ENCODE measurements at regions not wholly inside any gene's neighbourhood (a gene's known extent, or its start where the extent isn't known, plus 50 kb on each side); places are given as distances from the start of the nearest gene placed in this dataset.

GRCh38 chr6:105824732-105825131, 261.4 kb upstream of the PRDM1 start:
- H3K9me3 Mint-ChIP-seq: peaks cover 9% of the 10 kb centered on the region
- no peaks in the 10 kb centered on the region for H3K27me3 Mint-ChIP-seq
- H3K27ac Mint-ChIP-seq: peak overlapping the region; percentile 31
- intact Hi-C loops (cut with micrococcal nuclease): no loop called here
- no peak overlapping the region for H3K4me3 Mint-ChIP-seq
- no peaks in the 10 kb centered on the region for H3K36me3 Mint-ChIP-seq (ENCODE audit: low read depth)
- H3K4me1 Mint-ChIP-seq (ENCODE audit: low read depth): peaks cover 27% of the 10 kb centered on the region

- no peak overlapping the region for H3K4me3 Mint-ChIP-seq
- no peaks in the 10 kb centered on the region for H3K36me3 Mint-ChIP-seq (ENCODE audit: low read depth)
- H3K9me3 Mint-ChIP-seq: peaks cover 9% of the 10 kb centered on the region
- H3K27me3 Mint-ChIP-seq: no peaks in the 10 kb centered on the region
- intact Hi-C loops (cut with micrococcal nuclease): no loop called here
- no peak overlapping the region for H3K27ac Mint-ChIP-seq
- peaks cover 45% of the 10 kb centered on the region for H3K4me1 Mint-ChIP-seq (ENCODE audit: low read depth)
These were observed 264.4 kb upstream of the PRDM1 start for GRCh38 chr6:105821777-105822176.

GRCh38 chr6:105821027-105821426, 265.1 kb upstream of the PRDM1 start:
- H3K4me1 Mint-ChIP-seq (ENCODE audit: low read depth): peaks cover 53% of the 10 kb centered on the region
- no peak overlapping the region for H3K27ac Mint-ChIP-seq
- H3K36me3 Mint-ChIP-seq (ENCODE audit: low read depth): no peaks in the 10 kb centered on the region
- H3K27me3 Mint-ChIP-seq: no peaks in the 10 kb centered on the region
- intact Hi-C loops (cut with micrococcal nuclease): no loop called here
- peaks cover 9% of the 10 kb centered on the region for H3K9me3 Mint-ChIP-seq
- H3K4me3 Mint-ChIP-seq: no peak overlapping the region

GRCh38 chr6:105819745-105820144, 266.4 kb upstream of the PRDM1 start:
- Mint-ChIP-seq H3K36me3 (ENCODE audit: low read depth) (no peaks in the 10 kb centered on the region), H3K9me3 (peaks cover 9% of the 10 kb centered on the region), H3K4me3 (no peak overlapping the region), H3K27me3 (no peaks in the 10 kb centered on the region), H3K4me1 (ENCODE audit: low read depth) (peaks cover 59% of the 10 kb centered on the region), H3K27ac (peak overlapping the region; percentile 53)
- intact Hi-C loops (cut with micrococcal nuclease): no loop called here

- H3K36me3 Mint-ChIP-seq (ENCODE audit: low read depth): no peaks in the 10 kb centered on the region
- no peak overlapping the region for H3K4me3 Mint-ChIP-seq
- H3K27ac Mint-ChIP-seq: peak overlapping the region; percentile 67
- peaks cover 9% of the 10 kb centered on the region for H3K9me3 Mint-ChIP-seq
- no peaks in the 10 kb centered on the region for H3K27me3 Mint-ChIP-seq
- H3K4me1 Mint-ChIP-seq (ENCODE audit: low read depth): peaks cover 67% of the 10 kb centered on the region
- intact Hi-C loops (cut with micrococcal nuclease): no loop called here
These were observed 267.6 kb upstream of the PRDM1 start for GRCh38 chr6:105818505-105818904.

GRCh38 chr6:105817961-105818360, 268.2 kb upstream of the PRDM1 start:
- Mint-ChIP-seq H3K27me3 (no peaks in the 10 kb centered on the region), H3K9me3 (peaks cover 9% of the 10 kb centered on the region), H3K4me3 (no peak overlapping the region), H3K4me1 (ENCODE audit: low read depth) (peaks cover 70% of the 10 kb centered on the region), H3K27ac (peak overlapping the region; percentile 67), H3K36me3 (ENCODE audit: low read depth) (no peaks in the 10 kb centered on the region)
- intact Hi-C loops (cut with micrococcal nuclease): no loop called here

GRCh38 chr6:105817370-105817769, 268.8 kb upstream of the PRDM1 start:
- H3K36me3 Mint-ChIP-seq (ENCODE audit: low read depth): no peaks in the 10 kb centered on the region
- peaks cover 70% of the 10 kb centered on the region for H3K4me1 Mint-ChIP-seq (ENCODE audit: low read depth)
- intact Hi-C loops (cut with micrococcal nuclease): no loop called here

GRCh38 chr6:105816847-105817246, 269.3 kb upstream of the PRDM1 start:
- H3K4me1 Mint-ChIP-seq (ENCODE audit: low read depth): peaks cover 68% of the 10 kb centered on the region

More at GRCh38 chr6:105817370-105817769, 268.8 kb upstream of the PRDM1 start:
- no peak overlapping the region for H3K4me3 Mint-ChIP-seq
- no peak overlapping the region for H3K27ac Mint-ChIP-seq
- peaks cover 9% of the 10 kb centered on the region for H3K9me3 Mint-ChIP-seq
- no peaks in the 10 kb centered on the region for H3K27me3 Mint-ChIP-seq

GRCh38 chr6:105815661-105816555, 270.2 kb upstream of the PRDM1 start:
- Mint-ChIP-seq H3K4me1 (ENCODE audit: low read depth) (peaks cover 64% of the 10 kb centered on the region), H3K4me3 (no peak overlapping the region), H3K27ac (peak overlapping the region; percentile 83)

More at GRCh38 chr6:105816847-105817246, 269.3 kb upstream of the PRDM1 start:
- no peaks in the 10 kb centered on the region for H3K36me3 Mint-ChIP-seq (ENCODE audit: low read depth)
- H3K9me3 Mint-ChIP-seq: peaks cover 9% of the 10 kb centered on the region
- intact Hi-C loops (cut with micrococcal nuclease): no loop called here
- peak overlapping the region; percentile 83 for H3K27ac Mint-ChIP-seq
- no peaks in the 10 kb centered on the region for H3K27me3 Mint-ChIP-seq
- H3K4me3 Mint-ChIP-seq: no peak overlapping the region

GRCh38 chr6:105814745-105815536, 271.2 kb upstream of the PRDM1 start:
- intact Hi-C loops (cut with micrococcal nuclease): no loop called here
- Mint-ChIP-seq H3K4me3 (no peak overlapping the region), H3K9me3 (peaks cover 1% of the 10 kb centered on the region), H3K27ac (peak overlapping the region; percentile 83), H3K4me1 (ENCODE audit: low read depth) (peaks cover 67% of the 10 kb centered on the region), H3K27me3 (no peaks in the 10 kb centered on the region), H3K36me3 (ENCODE audit: low read depth) (no peaks in the 10 kb centered on the region)

More at GRCh38 chr6:105815661-105816555, 270.2 kb upstream of the PRDM1 start:
- intact Hi-C loops (cut with micrococcal nuclease): no loop called here
- no peaks in the 10 kb centered on the region for H3K27me3 Mint-ChIP-seq
- peaks cover 9% of the 10 kb centered on the region for H3K9me3 Mint-ChIP-seq
- H3K36me3 Mint-ChIP-seq (ENCODE audit: low read depth): no peaks in the 10 kb centered on the region

GRCh38 chr6:105810922-105811482, 275.1 kb upstream of the PRDM1 start:
- peaks cover 8% of the 10 kb centered on the region for H3K9me3 Mint-ChIP-seq
- no peaks in the 10 kb centered on the region for H3K27me3 Mint-ChIP-seq
- H3K36me3 Mint-ChIP-seq (ENCODE audit: low read depth): no peaks in the 10 kb centered on the region
- intact Hi-C loops (cut with micrococcal nuclease): no loop called here
- peaks cover 61% of the 10 kb centered on the region for H3K4me1 Mint-ChIP-seq (ENCODE audit: low read depth)
- H3K27ac Mint-ChIP-seq: peak overlapping the region; percentile 81
- no peak overlapping the region for H3K4me3 Mint-ChIP-seq

GRCh38 chr6:105810105-105810921, 275.8 kb upstream of the PRDM1 start:
- intact Hi-C loops (cut with micrococcal nuclease): no loop called here
- H3K4me3 Mint-ChIP-seq: peak overlapping the region; percentile 35

GRCh38 chr6:105808571-105808970, 277.6 kb upstream of the PRDM1 start:
- peaks cover 8% of the 10 kb centered on the region for H3K9me3 Mint-ChIP-seq
- no peaks in the 10 kb centered on the region for H3K27me3 Mint-ChIP-seq
- no peaks in the 10 kb centered on the region for H3K36me3 Mint-ChIP-seq (ENCODE audit: low read depth)
- H3K4me1 Mint-ChIP-seq (ENCODE audit: low read depth): peaks cover 36% of the 10 kb centered on the region
- no peak overlapping the region for H3K4me3 Mint-ChIP-seq
- peak overlapping the region; percentile 62 for H3K27ac Mint-ChIP-seq
- intact Hi-C loops (cut with micrococcal nuclease): no loop called here

More at GRCh38 chr6:105810105-105810921, 275.8 kb upstream of the PRDM1 start:
- peaks cover 8% of the 10 kb centered on the region for H3K9me3 Mint-ChIP-seq
- no peaks in the 10 kb centered on the region for H3K27me3 Mint-ChIP-seq
- peaks cover 54% of the 10 kb centered on the region for H3K4me1 Mint-ChIP-seq (ENCODE audit: low read depth)
- H3K27ac Mint-ChIP-seq: peak overlapping the region; percentile 81
- H3K36me3 Mint-ChIP-seq (ENCODE audit: low read depth): no peaks in the 10 kb centered on the region

Data from dendritic cell treated with granulocyte-macrophage colony-stimulating factor and Interleukin-4, amounts not matched to agents 40 ng/mL and 50 ng/mL, for 4 days (primary cell).